GM12878 (cell line): ENCODE measurements at regions not wholly inside any gene's neighbourhood (a gene's known extent, or its start where the extent isn't known, plus 50 kb on each side); places are given as distances from the start of the nearest gene placed in this dataset.

Source experiments
- ATAC-seq: fragments of 200-7000 bp; cut with Tn5 transposase; 3 replicates; pipeline ENCODE4 v1.9.1; 2020; ENCODE audit warnings: mild to moderate bottlenecking, moderate library complexity
- BruUV-seq: library from RNA; stranded (reverse); fragments of 400-500 nt; replicated peaks from 2 replicates; lab custom pipeline; 2021; lab: Mats Ljungman, UMichigan
- CTCF ChIA-PET: fragments of 300-600 bp; sonication (Branson Sonifier 250); formaldehyde crosslinking; extraction: SDS; loops from one replicate; lab custom pipeline; 2021; ENCODE audit warnings: inconsistent platforms; lab: Yijun Ruan, JAX
- POLR2A ChIA-PET: fragments of 350-600 bp; formaldehyde crosslinking; extraction: SDS; loops from one replicate; lab custom pipeline; 2021; ENCODE audit warnings: inconsistent platforms; lab: Charles Lee
- RAD21 ChIA-PET: fragments of 300-600 bp; sonication (Branson Sonifier 250); formaldehyde crosslinking; loops from one replicate; lab custom pipeline; 2023; ENCODE audit warnings: antibody characterized with exemption; ENCODE audit not compliant: unreplicated experiment; lab: Charles Lee
- SMC1A ChIA-PET: fragments of 300-600 bp; sonication (Branson Sonifier 250); formaldehyde crosslinking; loops from one replicate; lab custom pipeline; 2023; ENCODE audit not compliant: unreplicated experiment, uncharacterized antibody; lab: Charles Lee
- DNase-seq: peaks from one replicate; pipeline ENCODE4 v3.0.0-alpha.2; 2011; ENCODE audit warnings: low read depth, low spot score
- FAIRE-seq: peaks from 3 replicates; lab custom pipeline; 2011; peaks lifted over from hg19 to GRCh38; lab: Jason Lieb, UNC
- H2AFZ ChIP-seq: 2 replicates; pipeline ENCODE4 v1.6.0; 2011; ENCODE audit warnings: low read depth, low read length, control low read depth; ENCODE audit not compliant: control insufficient read depth
- H3K27ac ChIP-seq: 2 replicates; pipeline ENCODE4 v1.5.1; 2011; ENCODE audit warnings: control low read depth; ENCODE audit not compliant: control insufficient read depth, insufficient read depth
- H3K27me3 ChIP-seq, 2 experiments: replicated peaks in 1 of 2; 2 replicates each; pipeline versions ENCODE4 v1.6.0 to v1.6.1; 2011; ENCODE audit warnings: low read length in 1 of 2; ENCODE audit not compliant: control insufficient read depth in 2 of 2, insufficient read depth in 2 of 2
- H3K36me3 ChIP-seq, 2 experiments: 2 replicates each; pipeline ENCODE4 v1.5.1; 2011; ENCODE audit warnings: low read length in 1 of 2; ENCODE audit not compliant: control insufficient read depth in 2 of 2, insufficient read depth in 2 of 2
- H3K4me1 ChIP-seq: 2 replicates; pipeline ENCODE4 v1.6.1; 2011; ENCODE audit warnings: mild to moderate bottlenecking, low read length, moderate library complexity, mixed read lengths; ENCODE audit not compliant: control insufficient read depth, insufficient read depth
- H3K4me2 ChIP-seq: 2 replicates; pipeline ENCODE4 v1.6.0; 2011; ENCODE audit warnings: control low read depth; ENCODE audit not compliant: control insufficient read depth, insufficient read depth
- H3K4me3 ChIP-seq: fragments of 200-600 bp; sonication (generic); 2 replicates; pipeline ENCODE4 v1.5.1; 2016
- H3K79me2 ChIP-seq: 2 replicates; pipeline ENCODE4 v1.6.0; 2011; ENCODE audit warnings: low read length; ENCODE audit not compliant: control insufficient read depth, insufficient read depth
- H3K9ac ChIP-seq: 2 replicates; pipeline ENCODE4 v1.8.0; 2011; ENCODE audit warnings: low read length, control low read depth, mixed read lengths; ENCODE audit not compliant: control insufficient read depth, insufficient read depth
- H3K9me3 ChIP-seq: replicated peaks from 3 replicates; pipeline ENCODE4 v1.5.1; 2011; ENCODE audit warnings: mild to moderate bottlenecking, low read length; ENCODE audit not compliant: control insufficient read depth, insufficient read depth
- H4K20me1 ChIP-seq: 2 replicates; pipeline ENCODE4 v1.6.0; 2011; ENCODE audit not compliant: control insufficient read depth, insufficient read depth
- ASH2L ChIP-seq: fragments of 300-600, 200-600 bp; sonication (generic); IDR thresholded peaks from 2 replicates; pipeline ENCODE4 v1.6.1; 2017; ENCODE audit warnings: low read depth, mild to moderate bottlenecking, borderline replicate concordance
- EED ChIP-seq: sonication (generic); IDR thresholded peaks from 2 replicates; pipeline ENCODE4 v1.6.1; 2016; ENCODE audit warnings: antibody characterized with exemption, low read depth
- IRF5 ChIP-seq: fragments of 450-650 bp; IDR thresholded peaks from 2 replicates; pipeline ENCODE4 v1.6.1; 2017; ENCODE audit warnings: borderline replicate concordance
- NR2C1 ChIP-seq: fragments of 450-650 bp; IDR thresholded peaks from 2 replicates; pipeline ENCODE4 v1.6.1; 2017; ENCODE audit warnings: antibody characterized with exemption, mild to moderate bottlenecking, moderate library complexity
- RB1 ChIP-seq: fragments of 450-650 bp; formaldehyde crosslinking; IDR thresholded peaks from 2 replicates; pipeline ENCODE4 v1.6.1; 2017; ENCODE audit warnings: mild to moderate bottlenecking, borderline replicate concordance
- SPI1 ChIP-seq: IDR thresholded peaks from 2 replicates; pipeline ENCODE4 v1.6.1; 2011; ENCODE audit warnings: low read depth, mild to moderate bottlenecking, low read length, moderate library complexity, borderline replicate concordance; ENCODE audit not compliant: insufficient read depth
- SREBF1 ChIP-seq: IDR thresholded peaks from 2 replicates; pipeline ENCODE4 v1.6.1; 2012; ENCODE audit warnings: mild to moderate bottlenecking, low read length
- ZBTB11 ChIP-seq: fragments of 450-650 bp; formaldehyde crosslinking; IDR thresholded peaks from 2 replicates; pipeline ENCODE4 v1.5.0; 2022; ENCODE audit warnings: mild to moderate bottlenecking, missing genetic modification characterization
- ZNF622 ChIP-seq: fragments of 450-650 bp; IDR thresholded peaks from 2 replicates; pipeline ENCODE4 v1.6.1; 2017; ENCODE audit warnings: mild to moderate bottlenecking, inconsistent platforms
- WGBS: methylation state at CpG from one replicate; pipeline ENCODE4 v1.1.6; 2016; ENCODE audit warnings: low lambda C conversion rate; ENCODE audit not compliant: insufficient replicate concordance, insufficient coverage; ENCODE audit errors: missing lambda C conversion rate; 5-methylcytosine and 5-hydroxymethylcytosine counted together
- in situ Hi-C: fragments of 300-500 bp; cut with MboI; formaldehyde crosslinking; loops from 9 replicates; pipeline ENCODE4 v1.14.3; 2018; ENCODE audit warnings: mixed read lengths
- intact Hi-C: fragments of 100-400 bp; cut with micrococcal nuclease; formaldehyde crosslinking; loops from one replicate; pipeline ENCODE4 v1.14.2; 2022; ENCODE audit not compliant: unreplicated experiment

DNA sequence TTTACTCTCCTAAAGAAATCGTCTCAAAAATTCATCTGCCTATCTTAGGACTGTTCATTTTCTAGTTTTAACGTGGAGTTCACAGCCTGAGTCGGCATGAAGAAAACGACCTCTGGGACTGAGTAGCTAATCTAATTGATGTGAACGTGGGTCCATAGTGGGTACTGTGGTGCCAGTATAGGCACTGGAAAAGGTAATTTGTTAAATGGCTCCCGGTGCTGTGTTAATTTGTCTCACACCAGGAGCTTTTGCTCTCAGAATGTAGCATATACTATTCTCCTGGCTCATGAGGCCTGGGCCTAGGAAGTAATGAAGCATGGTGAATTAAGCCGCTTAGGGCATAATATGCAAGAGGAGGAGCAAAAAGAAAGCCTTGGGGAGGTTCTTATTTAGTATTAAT lies 414.4 kb upstream of the NXPH2 start (continued):
- TF ChIP-seq SPI1 (no peak), EED (no peak), IRF5 (no peak), SREBF1 (no peak)

GRCh38 chr2:139177041-139177440 lies 396.9 kb upstream of the NXPH2 start:
- no peaks in the 10 kb centered on the region for H3K9me3 ChIP-seq
- H3K9ac ChIP-seq, result no peak overlapping the region
- no peaks in the 10 kb centered on the region for H3K36me3 ChIP-seq
- H3K27me3 ChIP-seq, result no peaks in the 10 kb centered on the region
- FAIRE-seq (no peak), ATAC-seq (no peak), DNase-seq (no peak)
- ChIA-PET RAD21 (no interaction called here), POLR2A (no interaction called here), SMC1A (no interaction called here), CTCF (no interaction called here)
- H3K4me2 ChIP-seq, result no peak overlapping the region
- no peak overlapping the region for H3K4me3 ChIP-seq
- in situ Hi-C loops (no loop called here), intact Hi-C loops (no loop called here)
- no peak overlapping the region for H2AFZ ChIP-seq
- H3K27ac ChIP-seq, result no peak overlapping the region
- H4K20me1 ChIP-seq, result no peaks in the 10 kb centered on the region
- H3K4me1 ChIP-seq, result no peaks in the 10 kb centered on the region
- H3K79me2 ChIP-seq, result no peaks in the 10 kb centered on the region
- WGBS, result 14% methylated on average over 3 of the region's 3 CpGs
- TF ChIP-seq RB1 (no peak), NR2C1 (no peak), ASH2L (no peak), ZBTB11 (no peak), ZNF622 (no peak)
- BruUV-seq, result no TSS peak
